HepG2 (cell line): ENCODE measurements at regions not wholly inside any gene's neighbourhood (a gene's known extent, or its start where the extent isn't known, plus 50 kb on each side); places are given as distances from the start of the nearest gene placed in this dataset.

ENCODE experiments used
- FOSL2 ChIP-seq: sonication (generic); formaldehyde crosslinking; IDR thresholded peaks from 2 replicates; pipeline ENCODE4 v1.4.0; 2020; ENCODE audit warnings: missing genetic modification reagents
- FOXA1 ChIP-seq, 2 experiments: fragments of 450-650 bp in 1 of 2; sonication (generic) in 1 of 2; formaldehyde crosslinking in 1 of 2; IDR thresholded peaks; 2 replicates each; pipeline versions ENCODE4 v1.4.0 to v1.6.1; 2016 to 2020; ENCODE audit warnings: missing genetic modification reagents in 1 of 2
- GATAD2A ChIP-seq: IDR thresholded peaks from 2 replicates; pipeline ENCODE4 v1.6.1; 2016
- GFI1 ChIP-seq: sonication (generic); formaldehyde crosslinking; IDR thresholded peaks from 2 replicates; pipeline ENCODE4 v1.5.0; 2020; ENCODE audit warnings: missing genetic modification reagents, mild to moderate bottlenecking, borderline replicate concordance
- GLI4 ChIP-seq: sonication (generic); formaldehyde crosslinking; IDR thresholded peaks from 2 replicates; pipeline ENCODE4 v1.5.1; 2020; ENCODE audit warnings: missing genetic modification reagents, mild to moderate bottlenecking, moderate library complexity, borderline replicate concordance
- GZF1 ChIP-seq: sonication (generic); formaldehyde crosslinking; IDR thresholded peaks from 2 replicates; pipeline ENCODE4 v1.5.1; 2020; ENCODE audit warnings: mild to moderate bottlenecking, missing genetic modification reagents
- HNRNPL ChIP-seq: fragments of 200-400 bp; formaldehyde crosslinking; IDR thresholded peaks from 2 replicates; pipeline ENCODE4 v1.6.1; 2017; ENCODE audit warnings: mild to moderate bottlenecking, low read depth, low read length
- MIER3 ChIP-seq: IDR thresholded peaks from 2 replicates; pipeline ENCODE4 v1.6.1; 2016; ENCODE audit warnings: missing compliant biosample characterization, borderline replicate concordance
- NCOR1 ChIP-seq: fragments of 200-600 bp; sonication (generic); IDR thresholded peaks from 2 replicates; pipeline ENCODE4 v1.7.0; 2017; ENCODE audit warnings: antibody characterized with exemption, low read length, borderline replicate concordance
- PATZ1 ChIP-seq: sonication (generic); formaldehyde crosslinking; IDR thresholded peaks from 2 replicates; pipeline ENCODE4 v1.4.0; 2020; ENCODE audit warnings: missing genetic modification reagents
- RXRB ChIP-seq: IDR thresholded peaks from 2 replicates; pipeline ENCODE4 v1.6.1; 2016; ENCODE audit warnings: borderline replicate concordance, missing genetic modification reagents, missing compliant biosample characterization
- SOX5 ChIP-seq: IDR thresholded peaks from 2 replicates; pipeline ENCODE4 v1.6.1; 2016; ENCODE audit warnings: borderline replicate concordance
- THYN1 ChIP-seq: sonication (generic); formaldehyde crosslinking; IDR thresholded peaks from 2 replicates; pipeline ENCODE4 v1.8.1; 2023; ENCODE audit warnings: low read depth, mild to moderate bottlenecking, moderate library complexity, missing genetic modification reagents, borderline replicate concordance
- TOPORS ChIP-seq: sonication (generic); formaldehyde crosslinking; IDR thresholded peaks from 2 replicates; pipeline ENCODE4 v1.8.0; 2023; ENCODE audit warnings: mild to moderate bottlenecking, missing genetic modification reagents
- XRCC5 ChIP-seq: fragments of 200-400 bp; formaldehyde crosslinking; optimal IDR thresholded peaks from 2 replicates; pipeline ENCODE3; 2017; ENCODE audit warnings: mild to moderate bottlenecking, low read length
- ZNF225 ChIP-seq: sonication (generic); formaldehyde crosslinking; IDR thresholded peaks from 2 replicates; pipeline ENCODE4 v1.4.0; 2020; ENCODE audit warnings: mild to moderate bottlenecking, missing genetic modification reagents
- ZNF567 ChIP-seq: sonication (generic); formaldehyde crosslinking; IDR thresholded peaks from 2 replicates; pipeline ENCODE4 v1.8.1; 2023; ENCODE audit warnings: mild to moderate bottlenecking, missing genetic modification reagents, borderline replicate concordance
- ZSCAN29 ChIP-seq: sonication (generic); formaldehyde crosslinking; conservative IDR thresholded peaks from 2 replicates; pipeline ENCODE4 v1.4.0; 2020; ENCODE audit warnings: mild to moderate bottlenecking, missing genetic modification reagents
- TF ChIP-seq, protein P1 (sequence below): fragments of 450-650 bp; IDR thresholded peaks from 2 replicates; pipeline ENCODE4 v1.6.1; 2016
- TF ChIP-seq, protein P2 (sequence below): IDR thresholded peaks from 2 replicates; pipeline ENCODE4 v1.6.1; 2016; ENCODE audit warnings: low read depth, missing genetic modification reagents, missing compliant biosample characterization
- TF ChIP-seq, protein P3 (sequence below): sonication (generic); formaldehyde crosslinking; IDR thresholded peaks from 2 replicates; pipeline ENCODE4 v1.4.0; 2020; ENCODE audit warnings: missing genetic modification reagents

GRCh38 chr3:159782724-159783421, 205.8 kb upstream of the IL12A start (continued):
- TF ChIP-seq, protein P1, sequence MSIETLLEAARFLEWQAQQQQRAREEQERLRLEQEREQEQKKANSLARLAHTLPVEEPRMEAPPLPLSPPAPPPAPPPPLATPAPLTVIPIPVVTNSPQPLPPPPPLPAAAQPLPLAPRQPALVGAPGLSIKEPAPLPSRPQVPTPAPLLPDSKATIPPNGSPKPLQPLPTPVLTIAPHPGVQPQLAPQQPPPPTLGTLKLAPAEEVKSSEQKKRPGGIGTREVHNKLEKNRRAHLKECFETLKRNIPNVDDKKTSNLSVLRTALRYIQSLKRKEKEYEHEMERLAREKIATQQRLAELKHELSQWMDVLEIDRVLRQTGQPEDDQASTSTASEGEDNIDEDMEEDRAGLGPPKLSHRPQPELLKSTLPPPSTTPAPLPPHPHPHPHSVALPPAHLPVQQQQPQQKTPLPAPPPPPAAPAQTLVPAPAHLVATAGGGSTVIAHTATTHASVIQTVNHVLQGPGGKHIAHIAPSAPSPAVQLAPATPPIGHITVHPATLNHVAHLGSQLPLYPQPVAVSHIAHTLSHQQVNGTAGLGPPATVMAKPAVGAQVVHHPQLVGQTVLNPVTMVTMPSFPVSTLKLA = no peak
- TF ChIP-seq, protein P2, sequence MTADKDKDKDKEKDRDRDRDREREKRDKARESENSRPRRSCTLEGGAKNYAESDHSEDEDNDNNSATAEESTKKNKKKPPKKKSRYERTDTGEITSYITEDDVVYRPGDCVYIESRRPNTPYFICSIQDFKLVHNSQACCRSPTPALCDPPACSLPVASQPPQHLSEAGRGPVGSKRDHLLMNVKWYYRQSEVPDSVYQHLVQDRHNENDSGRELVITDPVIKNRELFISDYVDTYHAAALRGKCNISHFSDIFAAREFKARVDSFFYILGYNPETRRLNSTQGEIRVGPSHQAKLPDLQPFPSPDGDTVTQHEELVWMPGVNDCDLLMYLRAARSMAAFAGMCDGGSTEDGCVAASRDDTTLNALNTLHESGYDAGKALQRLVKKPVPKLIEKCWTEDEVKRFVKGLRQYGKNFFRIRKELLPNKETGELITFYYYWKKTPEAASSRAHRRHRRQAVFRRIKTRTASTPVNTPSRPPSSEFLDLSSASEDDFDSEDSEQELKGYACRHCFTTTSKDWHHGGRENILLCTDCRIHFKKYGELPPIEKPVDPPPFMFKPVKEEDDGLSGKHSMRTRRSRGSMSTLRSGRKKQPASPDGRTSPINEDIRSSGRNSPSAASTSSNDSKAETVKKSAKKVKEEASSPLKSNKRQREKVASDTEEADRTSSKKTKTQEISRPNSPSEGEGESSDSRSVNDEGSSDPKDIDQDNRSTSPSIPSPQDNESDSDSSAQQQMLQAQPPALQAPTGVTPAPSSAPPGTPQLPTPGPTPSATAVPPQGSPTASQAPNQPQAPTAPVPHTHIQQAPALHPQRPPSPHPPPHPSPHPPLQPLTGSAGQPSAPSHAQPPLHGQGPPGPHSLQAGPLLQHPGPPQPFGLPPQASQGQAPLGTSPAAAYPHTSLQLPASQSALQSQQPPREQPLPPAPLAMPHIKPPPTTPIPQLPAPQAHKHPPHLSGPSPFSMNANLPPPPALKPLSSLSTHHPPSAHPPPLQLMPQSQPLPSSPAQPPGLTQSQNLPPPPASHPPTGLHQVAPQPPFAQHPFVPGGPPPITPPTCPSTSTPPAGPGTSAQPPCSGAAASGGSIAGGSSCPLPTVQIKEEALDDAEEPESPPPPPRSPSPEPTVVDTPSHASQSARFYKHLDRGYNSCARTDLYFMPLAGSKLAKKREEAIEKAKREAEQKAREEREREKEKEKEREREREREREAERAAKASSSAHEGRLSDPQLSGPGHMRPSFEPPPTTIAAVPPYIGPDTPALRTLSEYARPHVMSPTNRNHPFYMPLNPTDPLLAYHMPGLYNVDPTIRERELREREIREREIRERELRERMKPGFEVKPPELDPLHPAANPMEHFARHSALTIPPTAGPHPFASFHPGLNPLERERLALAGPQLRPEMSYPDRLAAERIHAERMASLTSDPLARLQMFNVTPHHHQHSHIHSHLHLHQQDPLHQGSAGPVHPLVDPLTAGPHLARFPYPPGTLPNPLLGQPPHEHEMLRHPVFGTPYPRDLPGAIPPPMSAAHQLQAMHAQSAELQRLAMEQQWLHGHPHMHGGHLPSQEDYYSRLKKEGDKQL (CRISPR knock-in tag) = peak; percentile 69; the same call in 1 of the 2 replicates
- peak; percentile 65 for TF ChIP-seq RXRB (CRISPR knock-in tag)
- TF ChIP-seq GLI4 = no peak
- peak; percentile 63 for TF ChIP-seq GFI1 (CRISPR knock-in tag)
- TF ChIP-seq NCOR1 = no peak
- TF ChIP-seq ZNF225 = no peak
- TF ChIP-seq FOSL2 (CRISPR knock-in tag) = peak; percentile 75
- no peak for TF ChIP-seq ZSCAN29 (CRISPR knock-in tag)
- no peak for TF ChIP-seq GZF1 (CRISPR knock-in tag)
- TF ChIP-seq, protein P3, sequence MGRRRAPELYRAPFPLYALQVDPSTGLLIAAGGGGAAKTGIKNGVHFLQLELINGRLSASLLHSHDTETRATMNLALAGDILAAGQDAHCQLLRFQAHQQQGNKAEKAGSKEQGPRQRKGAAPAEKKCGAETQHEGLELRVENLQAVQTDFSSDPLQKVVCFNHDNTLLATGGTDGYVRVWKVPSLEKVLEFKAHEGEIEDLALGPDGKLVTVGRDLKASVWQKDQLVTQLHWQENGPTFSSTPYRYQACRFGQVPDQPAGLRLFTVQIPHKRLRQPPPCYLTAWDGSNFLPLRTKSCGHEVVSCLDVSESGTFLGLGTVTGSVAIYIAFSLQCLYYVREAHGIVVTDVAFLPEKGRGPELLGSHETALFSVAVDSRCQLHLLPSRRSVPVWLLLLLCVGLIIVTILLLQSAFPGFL (CRISPR knock-in tag) = no peak
- TF ChIP-seq HNRNPL = no peak
- no peak for TF ChIP-seq THYN1 (CRISPR knock-in tag)
- TF ChIP-seq TOPORS (CRISPR knock-in tag) = no peak
- TF ChIP-seq MIER3 = no peak
- TF ChIP-seq XRCC5 = no peak
- TF ChIP-seq SOX5 (CRISPR knock-in tag) = peak; percentile 34; the same call in 1 of the 2 replicates
- no peak for TF ChIP-seq ZNF567 (CRISPR knock-in tag)
- TF ChIP-seq PATZ1 = peak; percentile 89
- peak; percentile 75 for TF ChIP-seq GATAD2A
- no peak for TF ChIP-seq FOXA1 (IDR thresholded peaks at IDR 0.05)
- TF ChIP-seq FOXA1 (CRISPR knock-in tag; IDR thresholded peaks at IDR 0.05) = peak; percentile 64
